GM12875 (cell line): ENCODE measurements at regions not wholly inside any gene's neighbourhood (a gene's known extent, or its start where the extent isn't known, plus 50 kb on each side); places are given as distances from the start of the nearest gene placed in this dataset.
"Not testable (repeated sequence)": the region's sequence is repeated elsewhere in the genome, so short reads cannot be mapped to it uniquely, and the experiment has no call there.

Experiments used
- H3K4me3 ChIP-seq: one replicate; pipeline ENCODE4 v1.5.1; 2011; ENCODE audit warnings: low read depth, low read length, control low read depth
- CTCF ChIP-seq: IDR thresholded peaks from 2 replicates; pipeline ENCODE4 v1.5.1; 2011; ENCODE audit warnings: low read depth, mild to moderate bottlenecking, control low read depth, inconsistent platforms, low read length, moderate library complexity, borderline replicate concordance; ENCODE audit not compliant: insufficient read depth

GRCh38 chr15:92751528-92751927, 96.0 kb upstream of the FAM174B start:
- TF ChIP-seq CTCF, result no peak
- no peak overlapping the region for H3K4me3 ChIP-seq

- no peak for TF ChIP-seq CTCF
- H3K4me3 ChIP-seq, result no peak overlapping the region
These were observed 98.0 kb upstream of the FAM174B start for GRCh38 chr15:92753591-92753990.

GRCh38 chr15:92763459-92763858, 107.9 kb upstream of the FAM174B start:
- H3K4me3 ChIP-seq, result no peak overlapping the region
- no peak for TF ChIP-seq CTCF

GRCh38 chr15:92768131-92768530, 112.6 kb upstream of the FAM174B start:
- not testable (repeated sequence) for H3K4me3 ChIP-seq

- no peak overlapping the region for H3K4me3 ChIP-seq
- TF ChIP-seq CTCF, result no peak
These were observed 115.1 kb upstream of the FAM174B start for GRCh38 chr15:92770641-92771040.

- TF ChIP-seq CTCF, result no peak
- H3K4me3 ChIP-seq, result no peak overlapping the region
These were observed 116.5 kb upstream of the FAM174B start for GRCh38 chr15:92772061-92772460.

- no peak overlapping the region for H3K4me3 ChIP-seq
- no peak for TF ChIP-seq CTCF
These were observed 117.2 kb upstream of the FAM174B start for GRCh38 chr15:92772626-92773244.

- TF ChIP-seq CTCF, result no peak
- H3K4me3 ChIP-seq, result no peak overlapping the region
These were observed 117.8 kb upstream of the FAM174B start for GRCh38 chr15:92773340-92773739.
